ENCODE measurements at regions not wholly inside any gene's neighbourhood (a gene's known extent, or its start where the extent isn't known, plus 50 kb on each side); places are given as distances from the start of the nearest gene placed in this dataset.

DNA sequence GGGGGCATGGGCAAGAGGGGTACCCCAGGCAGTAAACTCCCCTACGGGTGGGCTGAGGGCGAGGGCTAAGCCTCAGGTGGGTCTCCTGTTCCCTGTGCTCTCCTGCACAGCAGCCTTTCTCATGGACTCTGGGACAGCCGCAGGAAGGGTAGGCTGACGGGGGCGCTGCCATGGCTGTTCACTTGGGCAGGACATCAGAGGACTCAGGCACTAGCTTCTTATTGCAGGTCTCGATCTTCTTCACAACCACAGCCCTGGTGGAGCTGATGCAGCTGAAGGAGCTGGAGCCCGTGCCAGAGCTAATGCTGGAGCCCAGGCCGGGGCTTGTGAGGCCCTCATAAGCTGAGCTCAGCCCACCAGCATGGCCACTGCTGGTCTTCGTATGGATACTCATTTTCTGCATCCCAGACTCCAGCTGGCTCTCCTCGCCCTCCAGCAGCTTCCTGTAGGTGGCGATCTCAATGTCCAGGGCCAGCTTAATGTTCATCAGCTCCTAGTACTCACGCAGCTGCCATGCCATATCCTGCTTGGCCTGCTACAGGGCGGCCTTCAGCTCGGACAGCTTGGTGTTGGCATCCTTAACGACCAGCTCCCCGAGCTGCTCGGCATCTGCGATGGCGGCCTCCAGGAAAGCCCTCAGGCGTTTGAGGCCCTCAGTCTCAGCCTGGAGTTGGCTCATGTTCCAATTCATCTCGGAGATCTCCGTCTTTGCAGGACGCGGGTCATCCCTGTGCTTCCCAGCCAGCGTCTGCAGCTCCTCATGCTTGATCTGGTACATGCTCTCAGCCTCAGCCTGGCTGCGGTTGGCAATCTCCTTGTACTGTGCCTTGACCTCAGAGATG lies 359.8 kb upstream of the SETBP1 start:
- ATAC-seq (no peak), DNase-seq (no peak)
- no peak overlapping the region for H3K4me3 Mint-ChIP-seq
- H3K36me3 Mint-ChIP-seq (ENCODE audit: low read depth): no peaks in the 10 kb centered on the region
- H3K27me3 Mint-ChIP-seq: no peaks in the 10 kb centered on the region
- H3K9me3 ChIP-seq (ENCODE audit: control insufficient read depth, low read length, poor library complexity, severe bottlenecking): no peaks in the 10 kb centered on the region
- no peak overlapping the region for H3K27ac Mint-ChIP-seq
- no peaks in the 10 kb centered on the region for H3K4me1 Mint-ChIP-seq

DNA sequence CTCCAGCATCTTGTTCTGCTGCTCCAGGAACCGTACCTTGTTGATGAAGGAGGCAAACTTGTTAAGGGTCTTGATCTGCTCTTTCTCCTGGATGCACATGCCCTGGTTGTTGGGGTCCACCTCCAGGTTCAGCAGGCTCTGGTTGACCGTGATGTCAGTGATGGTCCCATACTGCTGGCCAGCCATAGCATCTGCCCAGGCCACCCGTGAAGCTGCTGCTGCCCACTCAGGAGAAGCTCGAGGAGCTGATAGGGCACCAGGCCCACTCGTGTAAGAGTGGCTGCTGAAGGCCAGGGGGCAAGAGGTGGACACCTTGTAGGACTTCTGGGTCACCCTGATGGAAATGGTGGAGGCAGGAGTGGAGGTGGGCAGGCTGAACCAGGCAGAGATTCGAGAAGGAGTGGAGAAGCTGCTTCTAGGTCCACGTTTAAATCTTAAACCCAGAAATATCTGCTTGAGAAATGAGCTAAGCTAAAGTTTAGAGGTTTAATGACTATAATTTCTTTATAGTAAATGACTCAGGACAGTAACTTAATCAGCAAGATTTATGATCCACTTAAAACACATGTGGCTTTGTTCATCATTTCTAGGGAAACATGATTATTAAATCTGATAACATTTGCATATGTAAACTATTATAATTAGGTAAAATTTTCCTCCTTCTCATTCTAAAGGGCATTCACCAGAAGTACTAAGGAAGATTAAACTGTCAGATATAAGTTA lies 358.7 kb upstream of the SETBP1 start:
- Mint-ChIP-seq H3K4me3 (no peak overlapping the region), H3K27ac (no peak overlapping the region), H3K27me3 (no peaks in the 10 kb centered on the region), H3K36me3 (ENCODE audit: low read depth) (no peaks in the 10 kb centered on the region), H3K4me1 (no peaks in the 10 kb centered on the region)
- no peaks in the 10 kb centered on the region for H3K9me3 ChIP-seq (ENCODE audit: control insufficient read depth, low read length, poor library complexity, severe bottlenecking)
- DNase-seq (no peak), ATAC-seq (no peak)

DNA sequence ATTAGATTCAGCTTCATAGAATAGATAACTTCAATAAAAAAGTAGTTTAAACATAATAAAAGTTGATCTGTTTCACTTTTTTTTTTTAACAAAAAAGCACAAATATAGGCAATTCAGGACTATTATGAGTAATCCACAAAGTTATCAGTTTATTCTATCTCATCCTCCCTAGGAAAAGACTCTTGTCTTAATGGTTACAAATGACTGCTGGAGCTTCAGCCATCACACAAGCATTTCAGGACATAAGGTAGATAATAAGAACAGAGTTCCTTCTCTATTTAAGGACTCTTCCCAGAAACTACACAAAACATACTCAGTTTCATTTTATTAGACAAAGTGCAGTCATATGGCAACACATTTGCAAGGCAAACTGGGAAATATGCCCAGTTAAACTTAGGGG lies 357.6 kb upstream of the SETBP1 start:
- DNase-seq: no peak
- Mint-ChIP-seq H3K4me3 (no peak overlapping the region), H3K27me3 (no peaks in the 10 kb centered on the region), H3K4me1 (no peaks in the 10 kb centered on the region), H3K36me3 (ENCODE audit: low read depth) (no peaks in the 10 kb centered on the region), H3K27ac (no peak overlapping the region)
- H3K9me3 ChIP-seq (ENCODE audit: control insufficient read depth, low read length, poor library complexity, severe bottlenecking): no peaks in the 10 kb centered on the region
- no peak for ATAC-seq

GRCh38 chr18:44324361-44324760 lies 356.3 kb upstream of the SETBP1 start:
- no peaks in the 10 kb centered on the region for H3K9me3 ChIP-seq (ENCODE audit: control insufficient read depth, low read length, poor library complexity, severe bottlenecking)
- Mint-ChIP-seq H3K36me3 (ENCODE audit: low read depth) (no peaks in the 10 kb centered on the region), H3K4me3 (no peak overlapping the region), H3K27ac (no peak overlapping the region), H3K27me3 (no peaks in the 10 kb centered on the region), H3K4me1 (no peaks in the 10 kb centered on the region)
- DNase-seq (no peak), ATAC-seq (no peak)

DNA sequence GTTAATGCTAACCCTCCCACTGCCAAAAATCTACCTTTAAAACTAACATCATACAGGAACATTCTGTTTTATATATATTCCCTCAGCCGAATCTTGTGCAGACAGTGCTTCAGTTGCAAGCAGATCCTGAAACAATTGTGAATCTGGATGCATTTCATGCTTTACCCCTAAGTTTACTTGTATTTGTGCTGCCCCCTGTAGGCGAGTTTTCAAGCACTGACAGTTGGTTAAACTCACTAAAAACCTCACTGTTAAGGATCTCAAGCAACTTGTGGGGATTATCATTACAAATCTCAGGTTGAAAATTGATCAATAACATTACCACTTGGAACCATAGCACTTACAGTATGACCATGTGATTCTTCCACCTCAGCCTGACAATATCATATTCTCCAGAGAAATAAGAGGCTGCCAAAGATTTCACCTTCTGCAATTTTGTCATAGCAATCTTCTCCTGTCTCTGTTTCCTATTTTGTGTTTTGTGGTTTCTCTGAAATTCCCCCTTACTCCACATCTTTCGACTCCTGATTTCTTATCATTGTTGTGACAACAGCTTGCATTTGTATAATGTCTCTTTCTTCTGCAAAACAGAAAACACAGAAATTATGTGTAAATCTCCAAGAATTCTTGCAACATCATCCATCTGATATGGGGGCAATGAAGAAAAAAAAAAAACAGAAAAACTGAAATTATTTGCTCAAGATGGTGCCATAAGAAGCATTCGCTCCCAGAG lies 354.6 kb upstream of the SETBP1 start:
- H3K9me3 ChIP-seq (ENCODE audit: control insufficient read depth, low read length, poor library complexity, severe bottlenecking): no peaks in the 10 kb centered on the region
- H3K36me3 Mint-ChIP-seq (ENCODE audit: low read depth): no peaks in the 10 kb centered on the region
- H3K4me1 Mint-ChIP-seq: no peaks in the 10 kb centered on the region
- H3K27ac Mint-ChIP-seq: no peak overlapping the region
- H3K27me3 Mint-ChIP-seq: no peaks in the 10 kb centered on the region
- ATAC-seq (no peak), DNase-seq (no peak)
- no peak overlapping the region for H3K4me3 Mint-ChIP-seq

DNA sequence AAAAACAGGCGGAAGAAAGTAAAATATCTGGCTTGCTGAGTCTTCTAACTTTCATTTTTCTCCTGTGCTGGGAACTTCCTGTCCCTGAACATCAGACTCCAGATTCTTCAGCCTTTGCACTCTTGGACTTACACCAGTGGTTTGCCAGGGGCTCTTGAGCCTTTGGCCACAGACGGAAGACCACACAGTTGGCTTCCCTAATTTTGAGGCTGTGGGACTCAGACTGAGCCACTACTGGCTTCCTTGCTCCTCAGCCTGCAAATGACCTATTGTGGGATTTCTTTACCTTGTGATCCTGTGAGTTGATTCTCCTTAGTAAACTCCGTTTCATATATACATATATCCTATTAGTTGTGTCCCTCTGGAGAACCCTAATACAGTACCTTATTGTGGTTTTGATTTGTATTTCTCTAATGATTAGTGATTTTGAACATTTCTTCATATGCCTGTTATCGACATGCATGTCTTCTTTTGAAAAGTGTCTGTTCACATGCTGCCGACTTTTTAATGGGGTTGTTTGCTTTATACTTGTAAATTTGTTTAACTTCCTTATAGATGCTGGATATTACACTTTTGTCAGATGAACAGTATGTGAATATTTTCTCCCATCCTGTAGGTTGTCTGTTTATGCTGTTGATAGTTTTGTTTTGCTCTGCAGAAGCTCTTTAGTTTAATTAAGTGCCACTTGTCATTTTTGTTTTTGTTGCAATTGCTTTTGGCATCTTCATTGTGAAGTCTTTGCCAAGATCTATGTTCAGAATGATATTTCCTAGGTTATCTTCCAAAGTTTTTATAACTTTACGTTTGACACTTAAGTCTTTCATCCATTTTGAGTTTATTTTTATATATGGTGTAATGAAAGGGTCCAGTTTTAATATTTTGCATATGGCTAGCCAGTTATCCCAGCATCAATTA lies 348.8 kb upstream of the SETBP1 start:
- no peak overlapping the region for H3K27ac Mint-ChIP-seq
- ATAC-seq (no peak), DNase-seq (no peak)
- H3K4me1 Mint-ChIP-seq: no peaks in the 10 kb centered on the region
- no peaks in the 10 kb centered on the region for H3K27me3 Mint-ChIP-seq
- H3K4me3 Mint-ChIP-seq: no peak overlapping the region
- H3K36me3 Mint-ChIP-seq (ENCODE audit: low read depth): no peaks in the 10 kb centered on the region
- no peaks in the 10 kb centered on the region for H3K9me3 ChIP-seq (ENCODE audit: control insufficient read depth, low read length, poor library complexity, severe bottlenecking)

DNA sequence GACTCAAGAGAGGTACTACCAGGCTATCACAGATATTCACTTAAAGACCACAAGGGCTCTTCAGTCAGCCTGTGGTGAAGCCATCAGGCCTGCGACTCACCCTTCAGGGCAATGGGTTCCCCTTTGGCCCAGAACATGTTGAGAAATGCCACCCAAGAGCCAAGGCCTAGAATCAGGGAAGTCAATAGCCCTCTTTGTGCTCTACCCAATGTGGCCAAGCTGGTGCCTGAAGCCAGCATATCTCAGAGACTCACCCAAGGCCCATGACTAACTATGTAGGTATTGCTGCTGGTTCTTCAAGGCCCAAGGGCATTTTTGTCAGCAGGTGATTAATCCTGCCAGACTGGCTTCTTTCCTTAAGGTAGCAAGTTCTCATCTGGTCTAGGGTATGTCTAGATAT lies 338.9 kb upstream of the SETBP1 start:
- Mint-ChIP-seq H3K4me3 (no peak overlapping the region), H3K4me1 (no peaks in the 10 kb centered on the region), H3K36me3 (ENCODE audit: low read depth) (no peaks in the 10 kb centered on the region), H3K27ac (no peak overlapping the region), H3K27me3 (no peaks in the 10 kb centered on the region)
- no peak for ATAC-seq
- no peak for DNase-seq
- no peaks in the 10 kb centered on the region for H3K9me3 ChIP-seq (ENCODE audit: control insufficient read depth, low read length, poor library complexity, severe bottlenecking)

DNA sequence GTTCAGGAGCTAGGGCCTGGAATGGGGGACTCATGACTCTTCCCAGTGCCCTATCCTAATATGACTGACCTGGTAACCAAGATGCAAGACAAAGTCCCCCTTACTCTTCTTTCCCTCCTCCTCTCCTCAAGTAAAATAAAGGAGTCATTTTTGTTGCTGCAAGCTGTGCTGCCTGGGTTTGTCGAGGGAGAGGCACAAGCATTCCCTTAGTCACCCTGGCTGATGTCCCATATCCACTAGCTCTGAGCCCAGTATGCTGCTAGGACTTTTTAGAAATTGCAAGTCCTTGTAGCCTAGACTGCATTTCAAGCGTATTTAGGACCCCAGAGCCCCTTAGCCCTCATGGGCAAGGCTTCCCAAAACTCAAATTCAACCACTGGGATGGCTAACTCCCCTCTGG lies 338.5 kb upstream of the SETBP1 start:
- no peak overlapping the region for H3K4me3 Mint-ChIP-seq
- H3K27me3 Mint-ChIP-seq: no peaks in the 10 kb centered on the region
- ATAC-seq: no peak
- H3K9me3 ChIP-seq (ENCODE audit: control insufficient read depth, low read length, poor library complexity, severe bottlenecking): no peaks in the 10 kb centered on the region
- no peak overlapping the region for H3K27ac Mint-ChIP-seq
- no peak for DNase-seq
- H3K36me3 Mint-ChIP-seq (ENCODE audit: low read depth): no peaks in the 10 kb centered on the region
- no peaks in the 10 kb centered on the region for H3K4me1 Mint-ChIP-seq

DNA sequence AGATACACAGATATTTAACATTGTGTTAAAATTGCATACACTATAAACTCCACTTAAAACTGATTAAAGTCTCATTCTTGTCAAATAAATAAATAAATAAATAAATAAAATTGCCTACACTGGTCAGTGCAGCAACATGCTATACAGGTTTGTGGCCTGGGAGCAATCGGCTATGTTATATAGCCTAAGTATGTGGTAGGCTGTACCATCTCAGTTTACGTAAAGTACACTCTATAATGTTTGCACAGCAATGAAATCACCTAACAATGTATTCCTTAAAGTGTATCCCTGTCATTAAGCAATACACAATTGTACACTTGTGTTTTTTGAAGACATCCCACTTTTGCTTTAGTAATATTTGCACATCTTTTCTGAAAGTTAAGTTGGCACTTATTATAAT lies 337.7 kb upstream of the SETBP1 start:
- Mint-ChIP-seq H3K4me3 (no peak overlapping the region), H3K27ac (no peak overlapping the region), H3K36me3 (ENCODE audit: low read depth) (no peaks in the 10 kb centered on the region), H3K27me3 (no peaks in the 10 kb centered on the region), H3K4me1 (no peaks in the 10 kb centered on the region)
- no peaks in the 10 kb centered on the region for H3K9me3 ChIP-seq (ENCODE audit: control insufficient read depth, low read length, poor library complexity, severe bottlenecking)
- ATAC-seq: no peak
- DNase-seq: no peak

GRCh38 chr18:44343570-44343969 lies 337.1 kb upstream of the SETBP1 start:
- no peaks in the 10 kb centered on the region for H3K36me3 Mint-ChIP-seq (ENCODE audit: low read depth)
- no peak overlapping the region for H3K27ac Mint-ChIP-seq
- no peak for DNase-seq
- no peak for ATAC-seq
- H3K4me3 Mint-ChIP-seq: no peak overlapping the region
- H3K4me1 Mint-ChIP-seq: no peaks in the 10 kb centered on the region
- H3K9me3 ChIP-seq (ENCODE audit: control insufficient read depth, low read length, poor library complexity, severe bottlenecking): no peaks in the 10 kb centered on the region
- no peaks in the 10 kb centered on the region for H3K27me3 Mint-ChIP-seq

- no peaks in the 10 kb centered on the region for H3K9me3 ChIP-seq (ENCODE audit: control insufficient read depth, low read length, poor library complexity, severe bottlenecking)
- no peaks in the 10 kb centered on the region for H3K27me3 Mint-ChIP-seq
- H3K36me3 Mint-ChIP-seq (ENCODE audit: low read depth): no peaks in the 10 kb centered on the region
- H3K4me1 Mint-ChIP-seq: no peaks in the 10 kb centered on the region
- no peak overlapping the region for H3K27ac Mint-ChIP-seq
- H3K4me3 Mint-ChIP-seq: no peak overlapping the region
- no peak for DNase-seq
- no peak for ATAC-seq
Observed at GRCh38 chr18:44356566-44357157, 324.0 kb upstream of the SETBP1 start.

- DNase-seq: no peak
- Mint-ChIP-seq H3K4me3 (no peak overlapping the region), H3K27ac (no peak overlapping the region), H3K36me3 (ENCODE audit: low read depth) (no peaks in the 10 kb centered on the region), H3K4me1 (no peaks in the 10 kb centered on the region), H3K27me3 (no peaks in the 10 kb centered on the region)
- H3K9me3 ChIP-seq (ENCODE audit: control insufficient read depth, low read length, poor library complexity, severe bottlenecking): no peaks in the 10 kb centered on the region
- ATAC-seq: no peak
Observed at GRCh38 chr18:44358402-44358801, 322.3 kb upstream of the SETBP1 start.

All from T-helper 17 cell (primary cell).